ENCODE measurements at regions not wholly inside any gene's neighbourhood (a gene's known extent, or its start where the extent isn't known, plus 50 kb on each side); places are given as distances from the start of the nearest gene placed in this dataset.

DNA sequence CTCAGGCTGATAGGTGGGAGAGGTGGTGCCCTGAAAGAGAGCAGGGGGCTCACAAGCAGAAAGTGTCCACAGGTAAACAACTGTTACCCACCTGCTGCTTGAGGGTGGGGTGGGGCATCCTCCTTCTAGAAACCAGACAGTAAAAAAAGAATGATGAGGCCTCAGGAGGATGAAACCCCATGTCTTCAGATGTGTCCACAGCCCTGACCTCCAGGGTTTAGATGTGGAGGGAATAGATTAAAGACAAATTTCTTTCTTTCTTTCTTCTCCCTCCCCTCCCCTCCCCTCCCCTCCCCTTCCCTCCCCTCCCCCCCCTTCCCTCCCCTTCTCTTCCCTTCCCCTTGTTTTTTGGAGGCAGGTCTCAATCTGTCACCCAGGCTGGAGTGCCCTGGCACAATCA, 333.5 kb upstream of the NUPR2 start:
- H3K27ac ChIP-seq (ENCODE audit: insufficient read depth, low read length): no peak overlapping the region
- H3K14ac ChIP-seq (replicated peaks; ENCODE audit: low read depth, low read length): no peak overlapping the region
- ATAC-seq (ENCODE audit: low read depth) (no peak), DNase-seq (no peak)
- no peak overlapping the region for H3K9ac ChIP-seq (ENCODE audit: low read depth, low read length)
- H2BK20ac ChIP-seq (ENCODE audit: low read depth, low read length): no peak overlapping the region
- H2BK5ac ChIP-seq (ENCODE audit: low read depth, low read length, poor library complexity, severe bottlenecking): no peak overlapping the region
- no peak overlapping the region for H2BK120ac ChIP-seq (ENCODE audit: low read depth, low read length)
- CTCF ChIA-PET: no interaction called here
- no peak overlapping the region for H3K4ac ChIP-seq (ENCODE audit: low read depth, low read length)
- TF ChIP-seq RCOR1 (IDR thresholded peaks at IDR 0.05; ENCODE audit: insufficient replicate concordance, low read length) (no peak), RFX5 (IDR thresholded peaks at IDR 0.05; ENCODE audit: low read depth, low read length) (no peak), POLR2A (IDR thresholded peaks at IDR 0.05; ENCODE audit: low read depth, low read length) (no peak), NFE2L2 (IDR thresholded peaks at IDR 0.05; ENCODE audit: low read depth, low read length) (no peak), BHLHE40 (IDR thresholded peaks at IDR 0.05; ENCODE audit: low read depth, low read length) (no peak), CHD1 (IDR thresholded peaks at IDR 0.05; ENCODE audit: low read depth, low read length) (no peak), SMC3 (IDR thresholded peaks at IDR 0.05; ENCODE audit: low read depth, low read length) (no peak), MAFK (IDR thresholded peaks at IDR 0.05; ENCODE audit: low read depth, low read length) (no peak), MXI1 (IDR thresholded peaks at IDR 0.05; ENCODE audit: borderline replicate concordance, low read depth, low read length) (no peak), CEBPB (IDR thresholded peaks at IDR 0.05; ENCODE audit: low read depth, low read length) (no peak), MAZ (IDR thresholded peaks at IDR 0.05; ENCODE audit: borderline replicate concordance, low read depth, low read length) (no peak)
- TF ChIP-seq, protein P1, sequence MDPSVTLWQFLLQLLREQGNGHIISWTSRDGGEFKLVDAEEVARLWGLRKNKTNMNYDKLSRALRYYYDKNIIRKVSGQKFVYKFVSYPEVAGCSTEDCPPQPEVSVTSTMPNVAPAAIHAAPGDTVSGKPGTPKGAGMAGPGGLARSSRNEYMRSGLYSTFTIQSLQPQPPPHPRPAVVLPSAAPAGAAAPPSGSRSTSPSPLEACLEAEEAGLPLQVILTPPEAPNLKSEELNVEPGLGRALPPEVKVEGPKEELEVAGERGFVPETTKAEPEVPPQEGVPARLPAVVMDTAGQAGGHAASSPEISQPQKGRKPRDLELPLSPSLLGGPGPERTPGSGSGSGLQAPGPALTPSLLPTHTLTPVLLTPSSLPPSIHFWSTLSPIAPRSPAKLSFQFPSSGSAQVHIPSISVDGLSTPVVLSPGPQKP (IDR thresholded peaks at IDR 0.05; ENCODE audit: borderline replicate concordance, low read depth, low read length): no peak
- TF ChIP-seq, protein P2, sequence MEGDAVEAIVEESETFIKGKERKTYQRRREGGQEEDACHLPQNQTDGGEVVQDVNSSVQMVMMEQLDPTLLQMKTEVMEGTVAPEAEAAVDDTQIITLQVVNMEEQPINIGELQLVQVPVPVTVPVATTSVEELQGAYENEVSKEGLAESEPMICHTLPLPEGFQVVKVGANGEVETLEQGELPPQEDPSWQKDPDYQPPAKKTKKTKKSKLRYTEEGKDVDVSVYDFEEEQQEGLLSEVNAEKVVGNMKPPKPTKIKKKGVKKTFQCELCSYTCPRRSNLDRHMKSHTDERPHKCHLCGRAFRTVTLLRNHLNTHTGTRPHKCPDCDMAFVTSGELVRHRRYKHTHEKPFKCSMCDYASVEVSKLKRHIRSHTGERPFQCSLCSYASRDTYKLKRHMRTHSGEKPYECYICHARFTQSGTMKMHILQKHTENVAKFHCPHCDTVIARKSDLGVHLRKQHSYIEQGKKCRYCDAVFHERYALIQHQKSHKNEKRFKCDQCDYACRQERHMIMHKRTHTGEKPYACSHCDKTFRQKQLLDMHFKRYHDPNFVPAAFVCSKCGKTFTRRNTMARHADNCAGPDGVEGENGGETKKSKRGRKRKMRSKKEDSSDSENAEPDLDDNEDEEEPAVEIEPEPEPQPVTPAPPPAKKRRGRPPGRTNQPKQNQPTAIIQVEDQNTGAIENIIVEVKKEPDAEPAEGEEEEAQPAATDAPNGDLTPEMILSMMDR (conservative IDR thresholded peaks at IDR 0.05; ENCODE audit: low read depth, low read length): no peak
- TF ChIP-seq, protein P3, sequence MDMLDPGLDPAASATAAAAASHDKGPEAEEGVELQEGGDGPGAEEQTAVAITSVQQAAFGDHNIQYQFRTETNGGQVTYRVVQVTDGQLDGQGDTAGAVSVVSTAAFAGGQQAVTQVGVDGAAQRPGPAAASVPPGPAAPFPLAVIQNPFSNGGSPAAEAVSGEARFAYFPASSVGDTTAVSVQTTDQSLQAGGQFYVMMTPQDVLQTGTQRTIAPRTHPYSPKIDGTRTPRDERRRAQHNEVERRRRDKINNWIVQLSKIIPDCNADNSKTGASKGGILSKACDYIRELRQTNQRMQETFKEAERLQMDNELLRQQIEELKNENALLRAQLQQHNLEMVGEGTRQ (IDR thresholded peaks at IDR 0.05; ENCODE audit: low read depth, low read length): no peak
- H3K4me3 ChIP-seq (ENCODE audit: insufficient read depth, low read depth, low read length): no peak overlapping the region
- H4K8ac ChIP-seq (ENCODE audit: low read depth in 2 of 2, low read length in 2 of 2): no peak overlapping the region
- no peak overlapping the region for H3K4me2 ChIP-seq (ENCODE audit: low read depth, low read length)
- H3K27me3 ChIP-seq (ENCODE audit: control insufficient read depth, insufficient read depth, low read length): no peaks in the 10 kb centered on the region
- POLR2A ChIA-PET (ENCODE audit: unreplicated experiment): no interaction called here
- intact Hi-C loops (cut with micrococcal nuclease) (no loop called here), in situ Hi-C loops (cut with MboI; ENCODE audit: low sequenced_read_pairs) (no loop called here), dilution Hi-C loops (cut with HindIII; ENCODE audit: low sequenced_read_pairs, unreplicated experiment) (no loop called here)
- H3K18ac ChIP-seq (ENCODE audit: low read depth, low read length): no peak overlapping the region
- peaks cover 21% of the 10 kb centered on the region for H3K9me3 ChIP-seq (ENCODE audit: control insufficient read depth, insufficient read depth, low read length)
- H3K4me1 ChIP-seq (ENCODE audit: control insufficient read depth, insufficient read depth, low read length): no peaks in the 10 kb centered on the region
- H2AK5ac ChIP-seq (ENCODE audit: low read depth, low read length): no peak overlapping the region
- no peak overlapping the region for H3K56ac ChIP-seq (ENCODE audit: extremely low read depth, insufficient read depth, low read length)
- no peaks in the 10 kb centered on the region for H3K79me1 ChIP-seq (ENCODE audit: low read depth in 1 of 2, low read length in 2 of 2)
- no peak overlapping the region for H4K91ac ChIP-seq (ENCODE audit: insufficient read depth, low read depth, low read length)
- no peaks in the 10 kb centered on the region for H3K9me1 ChIP-seq (ENCODE audit: insufficient read depth, low read length)
- H3K23ac ChIP-seq (ENCODE audit: low read depth, low read length): no peak overlapping the region
- BruUV-seq (replicated peaks): no TSS peak
- no peak overlapping the region for H2BK15ac ChIP-seq (ENCODE audit: low read depth, low read length)
- no peaks in the 10 kb centered on the region for H3K36me3 ChIP-seq (ENCODE audit: control insufficient read depth, insufficient read depth, low read length)
- H4K5ac ChIP-seq (ENCODE audit: low read depth, low read length): no peak overlapping the region
- no peak overlapping the region for H2AK9ac ChIP-seq (replicated peaks; ENCODE audit: low read depth, low read length, poor library complexity)
- no peak overlapping the region for H2AFZ ChIP-seq (replicated peaks; ENCODE audit: low read length, poor library complexity)
- no peaks in the 10 kb centered on the region for H4K20me1 ChIP-seq (ENCODE audit: insufficient read depth, low read length)
